ENCODE measurements at regions not wholly inside any gene's neighbourhood (a gene's known extent, or its start where the extent isn't known, plus 50 kb on each side); places are given as distances from the start of the nearest gene placed in this dataset.
"Not testable (repeated sequence)": the region's sequence is repeated elsewhere in the genome, so short reads cannot be mapped to it uniquely, and the experiment has no call there.

GRCh38 chr10:3655528-3655927, 129.5 kb downstream of the KLF6 start:
- TF ChIP-seq CTCF (IDR thresholded peaks at IDR 0.05; ENCODE audit: insufficient read depth, low read depth, low read length, missing control alignments), result no peak
- DNase-seq (ENCODE audit: low read depth), result peak; percentile 19
- no peak overlapping the region for H3K4me3 ChIP-seq (ENCODE audit: low read depth, low read length)

- H3K4me3 ChIP-seq (ENCODE audit: low read depth, low read length), result no peak overlapping the region
- no peak for TF ChIP-seq CTCF (IDR thresholded peaks at IDR 0.05; ENCODE audit: insufficient read depth, low read depth, low read length, missing control alignments)
- DNase-seq (ENCODE audit: low read depth), result no peak
Observed at GRCh38 chr10:3654980-3655379, 130.0 kb downstream of the KLF6 start.

GRCh38 chr10:3654496-3654895, 130.5 kb downstream of the KLF6 start:
- TF ChIP-seq CTCF (IDR thresholded peaks at IDR 0.05; ENCODE audit: insufficient read depth, low read depth, low read length, missing control alignments), result no peak
- no peak for DNase-seq (ENCODE audit: low read depth)
- H3K4me3 ChIP-seq (ENCODE audit: low read depth, low read length), result no peak overlapping the region

GRCh38 chr10:3653303-3653702, 131.7 kb downstream of the KLF6 start:
- DNase-seq (ENCODE audit: low read depth); H3K4me3 ChIP-seq (ENCODE audit: low read depth, low read length): not testable (repeated sequence)

GRCh38 chr10:3652886-3653285, 132.1 kb downstream of the KLF6 start:
- no peak for DNase-seq (ENCODE audit: low read depth)
- no peak for TF ChIP-seq CTCF (IDR thresholded peaks at IDR 0.05; ENCODE audit: insufficient read depth, low read depth, low read length, missing control alignments)
- H3K4me3 ChIP-seq (ENCODE audit: low read depth, low read length), result no peak overlapping the region

- no peak for DNase-seq (ENCODE audit: low read depth)
Observed at GRCh38 chr10:3651969-3652653, 132.9 kb downstream of the KLF6 start.

GRCh38 chr10:3648576-3648975, 136.4 kb downstream of the KLF6 start:
- TF ChIP-seq CTCF (IDR thresholded peaks at IDR 0.05; ENCODE audit: insufficient read depth, low read depth, low read length, missing control alignments), result no peak
- no peak overlapping the region for H3K4me3 ChIP-seq (ENCODE audit: low read depth, low read length)
- DNase-seq (ENCODE audit: low read depth), result no peak

More at GRCh38 chr10:3651969-3652653, 132.9 kb downstream of the KLF6 start:
- no peak overlapping the region for H3K4me3 ChIP-seq (ENCODE audit: low read depth, low read length)
- no peak for TF ChIP-seq CTCF (IDR thresholded peaks at IDR 0.05; ENCODE audit: insufficient read depth, low read depth, low read length, missing control alignments)
